ENCODE measurements at regions not wholly inside any gene's neighbourhood (a gene's known extent, or its start where the extent isn't known, plus 50 kb on each side); places are given as distances from the start of the nearest gene placed in this dataset.

DNA sequence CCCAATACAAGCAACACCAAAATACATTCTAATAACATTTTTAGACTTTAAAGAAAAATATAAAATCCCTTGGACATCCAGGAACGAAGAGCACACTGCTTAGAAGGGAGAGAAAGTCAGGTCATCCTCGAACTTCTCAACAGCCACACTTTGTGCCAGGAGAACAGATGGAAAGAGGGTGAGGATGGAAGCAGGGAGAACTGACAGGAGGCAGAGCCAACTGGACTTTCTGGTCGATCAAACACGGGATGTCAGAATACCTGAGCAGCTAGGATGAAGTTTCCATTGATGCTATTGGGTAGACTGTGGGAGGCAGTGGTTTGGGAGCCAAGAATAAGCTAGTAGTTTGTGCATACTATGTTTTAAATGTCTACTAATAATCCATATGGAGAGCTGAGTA lies 111.4 kb downstream of the TOMM20 start:
- H3K4me1 ChIP-seq (ENCODE audit: control insufficient read depth in 1 of 2, insufficient read depth in 2 of 2, low read length in 2 of 2): peaks cover 12 to 15% of the 10 kb centered on the region in 2 donors
- no peak overlapping the region for H3K4me3 ChIP-seq (replicated peaks in 1 of 3; ENCODE audit: low read depth in 2 of 3, low read length in 3 of 3)
- H3K36me3 ChIP-seq (replicated peaks in 1 of 2; ENCODE audit: control insufficient read depth in 1 of 2, insufficient read depth in 2 of 2, low read length in 2 of 2): no peaks in the 10 kb centered on the region
- WGBS (ENCODE audit: insufficient coverage): 100% methylated on average over 2 of the region's 4 CpGs
- no peak for TF ChIP-seq CTCF (IDR thresholded peaks at IDR 0.05)
- peaks cover 0 to 4% (median 3%) of the 10 kb centered on the region in 7 donors for H3K9me3 Mint-ChIP-seq
- no peaks in the 10 kb centered on the region for H4K20me1 ChIP-seq (ENCODE audit: insufficient read depth, low read length)
- H3K36me3 Mint-ChIP-seq: peaks cover 0 to 5% of the 10 kb centered on the region in 2 donors
- peaks cover 0 to 2% (median 0%) of the 10 kb centered on the region in 3 donors for H3K27me3 Mint-ChIP-seq (ENCODE audit: low read depth in 3 of 3)
- no peak overlapping the region for H3K27ac Mint-ChIP-seq
- no peak for DNase-seq
- peaks cover 0 to 3% of the 10 kb centered on the region in 2 donors for H3K9me3 ChIP-seq (replicated peaks in 1 of 2; ENCODE audit: control insufficient read depth in 1 of 2, insufficient read depth in 1 of 2, low read length in 2 of 2)
- H3K27me3 ChIP-seq (ENCODE audit: control insufficient read depth in 2 of 2, insufficient read depth in 2 of 2, low read length in 2 of 2): no peaks in the 10 kb centered on the region
- no peaks in the 10 kb centered on the region for H3K79me2 ChIP-seq (ENCODE audit: insufficient read depth, low read length)
- H3K27ac ChIP-seq (ENCODE audit: low read depth in 1 of 2, low read length in 2 of 2): no peak overlapping the region
- H3K9ac ChIP-seq (ENCODE audit: insufficient read depth, low read length, poor library complexity, severe bottlenecking): no peak overlapping the region
- H2AFZ ChIP-seq (ENCODE audit: insufficient read depth, low read depth, low read length, poor library complexity, severe bottlenecking): no peak overlapping the region
- no peak overlapping the region for H3K4me2 ChIP-seq (replicated peaks; ENCODE audit: extremely low read depth, low read length, poor library complexity, severe bottlenecking)
- intact Hi-C loops (cut with micrococcal nuclease): no loop called here
- H3K4me1 Mint-ChIP-seq: peaks cover 29% of the 10 kb centered on the region
- no peak overlapping the region for H3K4me3 Mint-ChIP-seq

DNA sequence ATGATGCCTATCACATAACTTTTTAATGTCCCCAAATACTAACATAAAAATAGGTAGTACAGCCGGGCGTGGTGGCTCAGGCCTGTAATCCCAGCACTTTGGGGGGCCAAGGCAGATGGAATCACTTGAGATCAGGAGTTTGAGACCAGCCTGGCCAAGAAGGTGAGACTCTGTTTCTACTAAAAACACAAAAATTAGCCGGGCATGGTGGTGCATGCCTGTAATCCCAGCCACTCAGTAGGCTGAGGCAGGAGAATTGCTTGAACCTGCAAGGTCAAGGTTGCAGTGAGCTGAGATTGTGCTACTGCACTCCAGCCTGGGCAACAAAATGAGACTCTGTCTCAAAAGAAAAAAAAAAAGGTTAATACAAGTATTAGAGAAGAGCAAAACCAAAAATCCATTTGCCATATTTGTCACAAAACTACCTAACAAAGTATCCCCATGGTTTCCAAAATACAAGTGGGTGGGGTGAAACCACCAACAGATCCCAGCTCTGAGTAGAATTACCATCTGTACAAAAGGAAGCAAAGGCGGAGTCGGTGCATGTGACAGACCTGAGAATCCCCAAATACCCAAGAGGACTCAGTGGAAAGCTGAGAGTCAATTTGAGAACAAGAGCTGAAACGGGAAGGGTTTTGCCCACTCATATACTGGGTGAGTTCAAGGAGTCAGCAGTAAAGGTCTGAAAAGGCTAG lies 113.2 kb downstream of the TOMM20 start:
- WGBS (ENCODE audit: insufficient coverage): 100% methylated on average over 1 of the region's 6 CpGs
- H3K9me3 Mint-ChIP-seq: peaks cover 0 to 4% (median 3%) of the 10 kb centered on the region in 7 donors
- H3K79me2 ChIP-seq (ENCODE audit: insufficient read depth, low read length): no peaks in the 10 kb centered on the region
- H2AFZ ChIP-seq (ENCODE audit: insufficient read depth, low read depth, low read length, poor library complexity, severe bottlenecking): no peak overlapping the region
- H3K9ac ChIP-seq (ENCODE audit: insufficient read depth, low read length, poor library complexity, severe bottlenecking): no peak overlapping the region
- H4K20me1 ChIP-seq (ENCODE audit: insufficient read depth, low read length): no peaks in the 10 kb centered on the region
- intact Hi-C loops (cut with micrococcal nuclease): no loop called here
- H3K36me3 ChIP-seq (replicated peaks in 1 of 2; ENCODE audit: control insufficient read depth in 1 of 2, insufficient read depth in 2 of 2, low read length in 2 of 2): no peaks in the 10 kb centered on the region
- no peak for TF ChIP-seq CTCF (IDR thresholded peaks at IDR 0.05)
- no peak overlapping the region for H3K4me3 ChIP-seq (replicated peaks in 1 of 3; ENCODE audit: low read depth in 2 of 3, low read length in 3 of 3)
- peaks cover 0 to 3% of the 10 kb centered on the region in 2 donors for H3K9me3 ChIP-seq (replicated peaks in 1 of 2; ENCODE audit: control insufficient read depth in 1 of 2, insufficient read depth in 1 of 2, low read length in 2 of 2)
- H3K4me3 Mint-ChIP-seq: no peak overlapping the region
- H3K4me1 ChIP-seq (ENCODE audit: control insufficient read depth in 1 of 2, insufficient read depth in 2 of 2, low read length in 2 of 2): peaks cover 25 to 29% of the 10 kb centered on the region in 2 donors
- peaks cover 43% of the 10 kb centered on the region for H3K4me1 Mint-ChIP-seq
- peak overlapping the region in 2 of 7 donors; percentile 59 to 87 for H3K27ac Mint-ChIP-seq
- H3K27me3 ChIP-seq (ENCODE audit: control insufficient read depth in 2 of 2, insufficient read depth in 2 of 2, low read length in 2 of 2): no peaks in the 10 kb centered on the region
- no peaks in the 10 kb centered on the region for H3K27me3 Mint-ChIP-seq (ENCODE audit: low read depth in 3 of 3)
- H3K4me2 ChIP-seq (replicated peaks; ENCODE audit: extremely low read depth, low read length, poor library complexity, severe bottlenecking): no peak overlapping the region
- DNase-seq: peak in 1 of 3 donors; percentile 53
- no peak overlapping the region for H3K27ac ChIP-seq (ENCODE audit: low read depth in 1 of 2, low read length in 2 of 2)
- H3K36me3 Mint-ChIP-seq: peaks cover 0 to 7% of the 10 kb centered on the region in 2 donors

Data from CD14-positive monocyte (primary cell).